ENCODE measurements at regions not wholly inside any gene's neighbourhood (a gene's known extent, or its start where the extent isn't known, plus 50 kb on each side); places are given as distances from the start of the nearest gene placed in this dataset.

- no peak for TF ChIP-seq EP300 (IDR thresholded peaks at IDR 0.05)
- TF ChIP-seq, protein P1, sequence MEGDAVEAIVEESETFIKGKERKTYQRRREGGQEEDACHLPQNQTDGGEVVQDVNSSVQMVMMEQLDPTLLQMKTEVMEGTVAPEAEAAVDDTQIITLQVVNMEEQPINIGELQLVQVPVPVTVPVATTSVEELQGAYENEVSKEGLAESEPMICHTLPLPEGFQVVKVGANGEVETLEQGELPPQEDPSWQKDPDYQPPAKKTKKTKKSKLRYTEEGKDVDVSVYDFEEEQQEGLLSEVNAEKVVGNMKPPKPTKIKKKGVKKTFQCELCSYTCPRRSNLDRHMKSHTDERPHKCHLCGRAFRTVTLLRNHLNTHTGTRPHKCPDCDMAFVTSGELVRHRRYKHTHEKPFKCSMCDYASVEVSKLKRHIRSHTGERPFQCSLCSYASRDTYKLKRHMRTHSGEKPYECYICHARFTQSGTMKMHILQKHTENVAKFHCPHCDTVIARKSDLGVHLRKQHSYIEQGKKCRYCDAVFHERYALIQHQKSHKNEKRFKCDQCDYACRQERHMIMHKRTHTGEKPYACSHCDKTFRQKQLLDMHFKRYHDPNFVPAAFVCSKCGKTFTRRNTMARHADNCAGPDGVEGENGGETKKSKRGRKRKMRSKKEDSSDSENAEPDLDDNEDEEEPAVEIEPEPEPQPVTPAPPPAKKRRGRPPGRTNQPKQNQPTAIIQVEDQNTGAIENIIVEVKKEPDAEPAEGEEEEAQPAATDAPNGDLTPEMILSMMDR (IDR thresholded peaks at IDR 0.05) = no peak
These were observed 61.7 kb upstream of the WIPF1 start for GRCh38 chr2:174659069-174659900.
